Liver (tissue), 8 donors: ENCODE measurements at regions not wholly inside any gene's neighbourhood (a gene's known extent, or its start where the extent isn't known, plus 50 kb on each side); places are given as distances from the start of the nearest gene placed in this dataset.

Source experiments
- DNase-seq: peaks from one replicate; pipeline ENCODE4 v3.0.0-alpha.2; 2017; ENCODE audit warnings: low spot score
- H3K27ac ChIP-seq, 2 donors: one replicate each; pipeline ENCODE4 v1.7.0; 2013; ENCODE audit warnings: inconsistent platforms in 2 of 2, low read length in 2 of 2, control low read depth in 1 of 2, low read depth in 1 of 2, mild to moderate bottlenecking in 1 of 2
- H3K27me3 ChIP-seq, 4 donors: one replicate each; pipeline versions ENCODE4 v1.6.1 to v1.7.0; 2013; ENCODE audit warnings: low read length in 3 of 4, inconsistent platforms in 1 of 4, mild to moderate bottlenecking in 1 of 4, moderate library complexity in 1 of 4; ENCODE audit not compliant: control insufficient read depth in 4 of 4, insufficient read depth in 4 of 4
- H3K36me3 ChIP-seq, 4 donors: one replicate each; pipeline versions ENCODE4 v1.6.1 to v1.7.0; 2013; ENCODE audit warnings: low read length in 3 of 4, mild to moderate bottlenecking in 3 of 4, low read depth in 1 of 4, moderate library complexity in 1 of 4; ENCODE audit not compliant: control insufficient read depth in 4 of 4, insufficient read depth in 3 of 4
- H3K4me1 ChIP-seq, 4 donors: one replicate each; pipeline versions ENCODE4 v1.6.1 to v1.7.0; 2013; ENCODE audit warnings: low read length in 3 of 4, mild to moderate bottlenecking in 3 of 4, moderate library complexity in 1 of 4; ENCODE audit not compliant: control insufficient read depth in 4 of 4, insufficient read depth in 4 of 4
- H3K4me3 ChIP-seq, 3 donors: one replicate each; pipeline versions ENCODE4 v1.6.1 to v1.7.0; 2013; ENCODE audit warnings: low read length in 3 of 3, control low read depth in 1 of 3, low read depth in 1 of 3, mild to moderate bottlenecking in 1 of 3
- H3K9ac ChIP-seq, 2 donors: one replicate each; pipeline ENCODE4 v1.7.0; 2013; ENCODE audit warnings: low read length in 2 of 2, mild to moderate bottlenecking in 2 of 2, moderate library complexity in 2 of 2, control low read depth in 1 of 2, low read depth in 1 of 2
- H3K9me3 ChIP-seq, 4 donors: one replicate each; pipeline versions ENCODE4 v1.6.1 to v1.7.0; 2013; ENCODE audit warnings: low read length in 3 of 4; ENCODE audit not compliant: control insufficient read depth in 4 of 4
- EGR1 ChIP-seq, 2 donors: IDR thresholded peaks; 2 replicates each; pipeline ENCODE4 v1.6.1; 2016 to 2018; ENCODE audit warnings: antibody characterized with exemption in 2 of 2, low read depth in 2 of 2
- GABPA ChIP-seq, 2 donors: IDR thresholded peaks in 1 of 2; conservative IDR thresholded peaks in 1 of 2; 2 replicates each; pipeline ENCODE4 v1.6.1; 2016; ENCODE audit warnings: antibody characterized with exemption in 2 of 2, mild to moderate bottlenecking in 1 of 2, moderate library complexity in 1 of 2
- HNF4A ChIP-seq, 2 donors: conservative IDR thresholded peaks; 2 replicates each; pipeline ENCODE4 v1.6.1; 2016; ENCODE audit warnings: antibody characterized with exemption in 2 of 2, mild to moderate bottlenecking in 2 of 2
- HNF4G ChIP-seq: IDR thresholded peaks from 2 replicates; pipeline ENCODE4 v1.6.1; 2016; ENCODE audit warnings: antibody characterized with exemption
- JUND ChIP-seq, 2 donors: IDR thresholded peaks; 2 replicates each; pipeline ENCODE4 v1.6.1; 2016; ENCODE audit warnings: antibody characterized with exemption in 2 of 2
- NR2F2 ChIP-seq: IDR thresholded peaks from 2 replicates; pipeline ENCODE4 v1.6.1; 2016; ENCODE audit warnings: antibody characterized with exemption
- RAD21 ChIP-seq, 2 donors: IDR thresholded peaks; 2 replicates each; pipeline ENCODE4 v1.6.1; 2016; ENCODE audit warnings: antibody characterized with exemption in 2 of 2, mild to moderate bottlenecking in 2 of 2
- SP1 ChIP-seq: IDR thresholded peaks from 2 replicates; pipeline ENCODE4 v1.6.1; 2018; ENCODE audit warnings: antibody characterized with exemption, mild to moderate bottlenecking
- TAF1 ChIP-seq: conservative IDR thresholded peaks from 2 replicates; pipeline ENCODE4 v1.6.1; 2016; ENCODE audit warnings: antibody characterized with exemption, mild to moderate bottlenecking
- YY1 ChIP-seq: IDR thresholded peaks from 2 replicates; pipeline ENCODE4 v1.6.1; 2016; ENCODE audit warnings: antibody characterized with exemption, mild to moderate bottlenecking
- WGBS: extraction: QIAGEN DNeasy Blood & Tissue Kit; methylation state at CpG from one replicate; pipeline ENCODE4 v1.1.7; 2013; 5-methylcytosine and 5-hydroxymethylcytosine counted together
- TF ChIP-seq, protein P1 (sequence below): IDR thresholded peaks from 2 replicates; pipeline ENCODE4 v1.6.1; 2016; ENCODE audit warnings: antibody characterized with exemption
- TF ChIP-seq, protein P2 (sequence below): fragments of 150-350 bp; IDR thresholded peaks from 2 replicates; pipeline ENCODE4 v1.5.1; 2017; ENCODE audit warnings: improper control_type of control experiment, low read depth, low read length; ENCODE audit not compliant: missing input control
- TF ChIP-seq, protein P3 (sequence below): IDR thresholded peaks from 2 replicates; pipeline ENCODE4 v1.6.1; 2016; ENCODE audit warnings: antibody characterized with exemption, mild to moderate bottlenecking
- donor health status: healthy.
- donor health status: healthy.
- donor health status: healthy.
- donor health status: healthy.
- donor health status: healthy.

DNA sequence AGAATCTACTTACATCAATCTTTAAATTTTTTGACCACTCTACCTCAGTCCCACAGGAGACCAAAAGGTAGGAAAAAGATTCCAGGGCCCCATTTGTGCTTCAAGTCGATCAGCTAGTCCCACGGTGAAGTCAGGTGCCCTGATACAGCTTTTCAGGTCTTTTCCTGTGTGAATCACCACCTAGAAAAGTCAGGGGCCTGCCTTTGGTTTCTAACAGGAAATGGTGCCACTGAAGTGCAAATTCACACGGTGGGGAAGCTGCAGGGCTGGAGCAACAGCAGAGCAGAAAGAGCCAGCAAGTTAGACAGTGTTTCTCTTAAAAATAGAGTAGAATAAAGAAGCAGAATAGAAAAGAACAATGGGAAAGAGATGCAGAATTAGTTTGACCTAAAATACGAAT lies 107.5 kb downstream of the KLF12 start:
- DNase-seq, result no peak
- H3K4me3 ChIP-seq, result no peak overlapping the region
- 64% methylated on average over 4 of the region's 4 CpGs for WGBS
- TF ChIP-seq HNF4G (no peak), TAF1 (no peak), RAD21 (IDR thresholded peaks at IDR 0.05) (peak in 1 of 2 donors; percentile 7), SP1 (no peak)
- H3K27me3 ChIP-seq, result no peaks in the 10 kb centered on the region
- H3K36me3 ChIP-seq, result no peaks in the 10 kb centered on the region
- no peak overlapping the region for H3K27ac ChIP-seq
- no peaks in the 10 kb centered on the region for H3K9me3 ChIP-seq
- peaks cover 0 to 11% (median 4%) of the 10 kb centered on the region in 4 donors for H3K4me1 ChIP-seq
- H3K9ac ChIP-seq, result no peak overlapping the region

DNA sequence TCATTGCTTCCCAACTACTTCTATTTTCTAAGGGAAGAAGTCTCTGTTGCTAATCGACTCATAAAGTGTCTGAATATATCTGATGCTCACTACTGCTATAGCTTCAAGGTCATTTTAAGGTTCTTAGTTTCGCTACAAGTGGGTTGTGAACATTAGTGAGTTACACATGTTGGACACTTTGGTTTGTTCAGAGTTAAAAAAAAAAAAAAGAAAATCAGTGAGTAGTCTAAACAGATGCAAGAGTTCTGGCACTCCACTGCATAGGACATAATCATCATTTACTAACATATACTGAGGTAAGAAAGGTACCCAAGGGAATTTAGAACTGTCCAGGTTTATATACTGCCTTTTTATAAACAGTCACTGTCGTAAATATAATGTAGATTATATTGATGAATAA lies 108.8 kb downstream of the KLF12 start:
- Histone ChIP-seq H3K4me1 (peaks cover 0 to 13% (median 4%) of the 10 kb centered on the region in 4 donors), H3K9me3 (no peaks in the 10 kb centered on the region), H3K27me3 (no peaks in the 10 kb centered on the region), H3K4me3 (no peak overlapping the region), H3K27ac (no peak overlapping the region), H3K9ac (no peak overlapping the region), H3K36me3 (no peaks in the 10 kb centered on the region)
- WGBS, result 79% methylated on average over 3 of the region's 3 CpGs
- TF ChIP-seq EGR1 (IDR thresholded peaks at IDR 0.05; ENCODE audit: low read depth in 2 of 2) (no peak), NR2F2 (no peak), GABPA (IDR thresholded peaks at IDR 0.05 in 1 of 2, conservative IDR thresholded peaks at IDR 0.05 in 1 of 2) (no peak), HNF4G (no peak), YY1 (no peak), JUND (IDR thresholded peaks at IDR 0.05) (no peak)
- TF ChIP-seq, protein P1, sequence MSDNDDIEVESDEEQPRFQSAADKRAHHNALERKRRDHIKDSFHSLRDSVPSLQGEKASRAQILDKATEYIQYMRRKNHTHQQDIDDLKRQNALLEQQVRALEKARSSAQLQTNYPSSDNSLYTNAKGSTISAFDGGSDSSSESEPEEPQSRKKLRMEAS, result no peak
- TF ChIP-seq, protein P2, sequence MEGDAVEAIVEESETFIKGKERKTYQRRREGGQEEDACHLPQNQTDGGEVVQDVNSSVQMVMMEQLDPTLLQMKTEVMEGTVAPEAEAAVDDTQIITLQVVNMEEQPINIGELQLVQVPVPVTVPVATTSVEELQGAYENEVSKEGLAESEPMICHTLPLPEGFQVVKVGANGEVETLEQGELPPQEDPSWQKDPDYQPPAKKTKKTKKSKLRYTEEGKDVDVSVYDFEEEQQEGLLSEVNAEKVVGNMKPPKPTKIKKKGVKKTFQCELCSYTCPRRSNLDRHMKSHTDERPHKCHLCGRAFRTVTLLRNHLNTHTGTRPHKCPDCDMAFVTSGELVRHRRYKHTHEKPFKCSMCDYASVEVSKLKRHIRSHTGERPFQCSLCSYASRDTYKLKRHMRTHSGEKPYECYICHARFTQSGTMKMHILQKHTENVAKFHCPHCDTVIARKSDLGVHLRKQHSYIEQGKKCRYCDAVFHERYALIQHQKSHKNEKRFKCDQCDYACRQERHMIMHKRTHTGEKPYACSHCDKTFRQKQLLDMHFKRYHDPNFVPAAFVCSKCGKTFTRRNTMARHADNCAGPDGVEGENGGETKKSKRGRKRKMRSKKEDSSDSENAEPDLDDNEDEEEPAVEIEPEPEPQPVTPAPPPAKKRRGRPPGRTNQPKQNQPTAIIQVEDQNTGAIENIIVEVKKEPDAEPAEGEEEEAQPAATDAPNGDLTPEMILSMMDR, result no peak
- TF ChIP-seq, protein P3, sequence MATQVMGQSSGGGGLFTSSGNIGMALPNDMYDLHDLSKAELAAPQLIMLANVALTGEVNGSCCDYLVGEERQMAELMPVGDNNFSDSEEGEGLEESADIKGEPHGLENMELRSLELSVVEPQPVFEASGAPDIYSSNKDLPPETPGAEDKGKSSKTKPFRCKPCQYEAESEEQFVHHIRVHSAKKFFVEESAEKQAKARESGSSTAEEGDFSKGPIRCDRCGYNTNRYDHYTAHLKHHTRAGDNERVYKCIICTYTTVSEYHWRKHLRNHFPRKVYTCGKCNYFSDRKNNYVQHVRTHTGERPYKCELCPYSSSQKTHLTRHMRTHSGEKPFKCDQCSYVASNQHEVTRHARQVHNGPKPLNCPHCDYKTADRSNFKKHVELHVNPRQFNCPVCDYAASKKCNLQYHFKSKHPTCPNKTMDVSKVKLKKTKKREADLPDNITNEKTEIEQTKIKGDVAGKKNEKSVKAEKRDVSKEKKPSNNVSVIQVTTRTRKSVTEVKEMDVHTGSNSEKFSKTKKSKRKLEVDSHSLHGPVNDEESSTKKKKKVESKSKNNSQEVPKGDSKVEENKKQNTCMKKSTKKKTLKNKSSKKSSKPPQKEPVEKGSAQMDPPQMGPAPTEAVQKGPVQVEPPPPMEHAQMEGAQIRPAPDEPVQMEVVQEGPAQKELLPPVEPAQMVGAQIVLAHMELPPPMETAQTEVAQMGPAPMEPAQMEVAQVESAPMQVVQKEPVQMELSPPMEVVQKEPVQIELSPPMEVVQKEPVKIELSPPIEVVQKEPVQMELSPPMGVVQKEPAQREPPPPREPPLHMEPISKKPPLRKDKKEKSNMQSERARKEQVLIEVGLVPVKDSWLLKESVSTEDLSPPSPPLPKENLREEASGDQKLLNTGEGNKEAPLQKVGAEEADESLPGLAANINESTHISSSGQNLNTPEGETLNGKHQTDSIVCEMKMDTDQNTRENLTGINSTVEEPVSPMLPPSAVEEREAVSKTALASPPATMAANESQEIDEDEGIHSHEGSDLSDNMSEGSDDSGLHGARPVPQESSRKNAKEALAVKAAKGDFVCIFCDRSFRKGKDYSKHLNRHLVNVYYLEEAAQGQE, result no peak
- DNase-seq, result no peak

DNA sequence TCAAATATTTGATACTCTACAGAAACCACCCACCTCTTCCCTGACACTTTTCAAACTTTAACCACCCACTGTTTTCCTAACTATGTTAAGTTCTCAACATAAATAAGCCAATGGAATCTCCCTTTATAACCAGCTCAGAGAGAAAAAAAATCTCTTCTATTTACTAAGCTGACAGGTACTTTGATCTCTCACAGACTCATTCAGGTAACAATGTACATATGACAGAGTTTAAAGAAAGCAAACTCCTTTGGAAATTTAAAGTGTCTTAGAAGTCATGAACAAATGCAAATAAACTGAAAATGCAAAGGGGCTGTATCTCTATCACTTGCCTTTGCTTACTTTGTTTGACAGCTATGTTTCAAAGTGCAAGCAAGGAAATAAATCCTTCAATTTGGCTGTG lies 109.3 kb downstream of the KLF12 start:
- Histone ChIP-seq H3K9me3 (no peaks in the 10 kb centered on the region), H3K9ac (no peak overlapping the region), H3K27me3 (no peaks in the 10 kb centered on the region), H3K27ac (no peak overlapping the region), H3K36me3 (no peaks in the 10 kb centered on the region), H3K4me3 (no peak overlapping the region), H3K4me1 (peaks cover 0 to 13% (median 4%) of the 10 kb centered on the region in 4 donors)
- TF ChIP-seq HNF4A (conservative IDR thresholded peaks at IDR 0.05) (peak; percentile 6 to 45), YY1 (no peak)
- no peak for DNase-seq
